SKM-1 (cell line): ENCODE measurements at regions not wholly inside any gene's neighbourhood (a gene's known extent, or its start where the extent isn't known, plus 50 kb on each side); places are given as distances from the start of the nearest gene placed in this dataset.
A peak's percentile ranks its signal among the peaks of the same experiment; 100 is the strongest.

Experiments used
- DNase-seq: peaks from one replicate; lab custom pipeline; 2025; ENCODE audit not compliant: unreplicated experiment; lab: John Stamatoyannopoulos, UW

- no peak for DNase-seq
Observed at GRCh38 chr4:102439812-102440211, 61.3 kb upstream of the NFKB1 start.

DNA sequence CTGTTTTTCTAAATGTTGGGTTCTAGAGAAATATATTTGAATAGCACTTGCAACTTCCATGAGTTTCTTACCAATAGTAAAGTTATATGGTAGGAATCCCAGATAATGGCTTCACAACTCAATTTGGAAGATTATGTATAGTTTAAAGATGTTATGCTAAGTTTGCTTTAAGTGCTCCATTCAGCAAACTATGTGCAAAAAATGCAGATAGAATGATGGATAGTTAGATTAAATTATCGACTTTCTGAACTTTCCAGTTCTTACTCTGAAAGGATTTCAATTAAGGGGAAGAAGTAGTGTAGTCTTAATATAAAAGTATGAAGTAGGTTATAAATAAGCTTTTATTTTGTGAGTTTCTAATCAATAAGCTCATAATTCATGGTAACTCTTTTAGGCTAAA is 60.7 kb upstream of the NFKB1 start:
- DNase-seq, result no peak

DNA sequence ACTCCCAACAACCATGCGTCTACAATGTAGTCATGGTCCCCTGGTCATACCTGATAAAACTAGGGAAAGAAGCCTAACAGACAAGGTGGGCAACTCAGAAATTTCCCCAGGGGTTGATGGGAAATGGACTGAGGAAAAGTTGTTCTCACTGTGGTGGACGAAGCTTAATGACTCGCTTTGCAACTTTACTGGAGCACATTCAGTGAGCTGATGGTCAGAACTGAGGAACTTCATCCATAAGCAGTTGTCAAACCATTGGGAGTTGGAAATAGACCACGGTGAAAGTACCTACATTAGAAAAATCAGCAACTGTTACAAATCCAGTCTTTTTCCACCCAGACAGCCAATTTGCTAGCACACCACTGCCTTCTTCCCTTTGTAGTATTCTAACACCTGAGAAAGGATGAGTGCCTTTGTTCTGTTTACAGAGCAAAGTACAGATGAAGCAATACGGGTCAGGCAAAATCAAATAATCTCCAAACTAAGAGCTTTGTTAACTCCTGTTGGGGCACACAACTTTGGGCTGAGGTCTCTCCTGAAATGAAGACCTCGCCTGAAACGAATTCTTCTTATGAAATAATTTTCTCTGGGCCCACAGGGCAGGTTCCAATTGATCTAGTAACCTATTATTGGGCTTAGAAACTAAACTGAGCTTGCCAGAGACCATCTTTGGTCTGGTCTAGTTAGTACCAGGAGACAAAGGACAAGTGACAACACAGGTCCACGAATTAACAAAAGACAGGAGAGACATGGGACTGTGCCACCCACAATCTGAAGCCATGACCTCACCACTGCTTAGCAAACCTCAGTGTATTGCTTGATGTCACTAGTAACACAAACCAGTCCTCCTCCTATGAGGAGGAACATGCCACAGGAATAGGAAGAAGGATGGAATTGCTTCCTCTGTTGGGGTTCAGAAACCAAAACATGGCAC is 58.9 kb upstream of the NFKB1 start:
- DNase-seq, result no peak

- DNase-seq, result no peak
Observed at GRCh38 chr4:102444752-102445151, 56.4 kb upstream of the NFKB1 start.

- no peak for DNase-seq
Observed at GRCh38 chr4:102445213-102445612, 55.9 kb upstream of the NFKB1 start.

GRCh38 chr4:102447413-102447812 is 53.7 kb upstream of the NFKB1 start:
- no peak for DNase-seq

- DNase-seq, result peak; percentile 36
Observed at GRCh38 chr4:102449751-102450352, 51.3 kb upstream of the NFKB1 start.

DNA sequence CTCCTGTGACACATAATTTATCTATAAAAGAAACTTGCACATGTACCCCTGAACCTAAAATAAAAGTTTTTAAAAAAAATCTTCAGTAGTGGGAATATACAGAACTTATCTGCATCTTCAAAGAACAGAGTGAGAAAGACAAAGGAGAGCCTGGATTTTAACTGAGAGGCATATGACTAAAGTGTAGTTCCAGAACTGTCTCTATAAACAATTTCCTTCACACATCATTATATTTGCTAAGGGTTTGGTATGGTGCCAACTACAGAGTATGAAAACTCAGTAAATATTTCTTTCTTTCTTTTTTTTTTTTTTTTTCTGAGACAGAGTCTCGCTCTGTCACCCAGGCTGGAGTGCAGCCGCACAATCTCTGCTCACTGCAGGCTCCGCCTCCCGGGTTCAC is 49.9 kb upstream of the NFKB1 start:
- DNase-seq, result no peak
